IPS DF 4.7 (cell line): ENCODE measurements at regions not wholly inside any gene's neighbourhood (a gene's known extent, or its start where the extent isn't known, plus 50 kb on each side); places are given as distances from the start of the nearest gene placed in this dataset.

Source experiments
- DNase-seq: peaks from one replicate; pipeline ENCODE4 v3.0.0-alpha.2; 2013; ENCODE audit warnings: low spot score; ENCODE audit errors: extremely low read depth

GRCh38 chr2:76579911-76580310, 869.2 kb upstream of the GCFC2 start:
- DNase-seq, result no peak

GRCh38 chr2:76572981-76573380, 862.3 kb upstream of the GCFC2 start:
- no peak for DNase-seq

GRCh38 chr2:76569819-76570218, 859.1 kb upstream of the GCFC2 start:
- DNase-seq, result no peak

- DNase-seq, result no peak
These were observed 856.8 kb upstream of the GCFC2 start for GRCh38 chr2:76567478-76567877.

GRCh38 chr2:76564734-76565133, 854.0 kb upstream of the GCFC2 start:
- no peak for DNase-seq

GRCh38 chr2:76563730-76564129, 853.0 kb upstream of the GCFC2 start:
- no peak for DNase-seq

- no peak for DNase-seq
These were observed 847.4 kb upstream of the GCFC2 start for GRCh38 chr2:76558157-76558556.

GRCh38 chr2:76556018-76556417, 845.3 kb upstream of the GCFC2 start:
- no peak for DNase-seq

- no peak for DNase-seq
These were observed 835.5 kb upstream of the GCFC2 start for GRCh38 chr2:76546207-76546606.

- no peak for DNase-seq
These were observed 834.2 kb upstream of the GCFC2 start for GRCh38 chr2:76544901-76545300.

- DNase-seq, result no peak
These were observed 806.8 kb upstream of the GCFC2 start for GRCh38 chr2:76517574-76517909.

GRCh38 chr2:76516861-76517573, 806.3 kb upstream of the GCFC2 start:
- DNase-seq, result no peak

- DNase-seq, result no peak
These were observed 801.6 kb upstream of the GCFC2 start for GRCh38 chr2:76512201-76512820.

- DNase-seq, result no peak
These were observed 795.8 kb upstream of the GCFC2 start for GRCh38 chr2:76506538-76506937.

- no peak for DNase-seq
These were observed 790.9 kb upstream of the GCFC2 start for GRCh38 chr2:76501641-76502040.

GRCh38 chr2:76498360-76498759, 787.6 kb upstream of the GCFC2 start:
- DNase-seq, result no peak

GRCh38 chr2:76491503-76491902, 780.8 kb upstream of the GCFC2 start:
- no peak for DNase-seq

- DNase-seq, result no peak
These were observed 767.7 kb upstream of the GCFC2 start for GRCh38 chr2:76478266-76479035.

- DNase-seq, result no peak
These were observed 762.2 kb upstream of the GCFC2 start for GRCh38 chr2:76472946-76473345.

- no peak for DNase-seq
These were observed 758.4 kb upstream of the GCFC2 start for GRCh38 chr2:76469066-76469465.

- DNase-seq, result no peak
These were observed 756.6 kb upstream of the GCFC2 start for GRCh38 chr2:76467326-76467725.

- no peak for DNase-seq
These were observed 753.6 kb upstream of the GCFC2 start for GRCh38 chr2:76464310-76464709.

- no peak for DNase-seq
These were observed 750.7 kb upstream of the GCFC2 start for GRCh38 chr2:76461431-76461830.
